Posterior vena cava (tissue), 2 donors: ENCODE measurements at regions not wholly inside any gene's neighbourhood (a gene's known extent, or its start where the extent isn't known, plus 50 kb on each side); places are given as distances from the start of the nearest gene placed in this dataset.

Experiments
- DNase-seq: peaks from one replicate; pipeline ENCODE4 v3.0.0-alpha.2; 2020; ENCODE audit warnings: low spot score
- intact Hi-C, 2 donors: fragments of 100-400 bp; cut with DNase I; formaldehyde crosslinking; loops; one replicate each; pipeline versions ENCODE4 v1.14.1 to v1.14.2; 2022 to 2023
- donor health status: DM: yes; HTN: yes; CAD: no.
- donor health status: DM: yes; HTN: yes; CAD: no.

- no peak for DNase-seq
- intact Hi-C loops: loop anchor here in 1 of 2 donors (5.0 kb wide), 1 partner anchor 1463 kb away; no protein-coding TSS in a partner anchor
Measured at GRCh38 chr16:24414534-24414933, 124.8 kb upstream of the RBBP6 start.

- intact Hi-C loops: no loop called here
- no peak for DNase-seq
Measured at GRCh38 chr16:24418733-24419132, 120.6 kb upstream of the RBBP6 start.

- DNase-seq: no peak
- intact Hi-C loops: no loop called here
Measured at GRCh38 chr16:24423312-24423711, 116.1 kb upstream of the RBBP6 start.

GRCh38 chr16:24424364-24424763, 115.0 kb upstream of the RBBP6 start:
- DNase-seq: no peak
- intact Hi-C loops: no loop called here

GRCh38 chr16:24427840-24428239, 111.5 kb upstream of the RBBP6 start:
- intact Hi-C loops: no loop called here
- DNase-seq: no peak

GRCh38 chr16:24428756-24429155, 110.6 kb upstream of the RBBP6 start:
- intact Hi-C loops: no loop called here
- DNase-seq: no peak

GRCh38 chr16:24430954-24431760, 108.2 kb upstream of the RBBP6 start:
- DNase-seq: no peak
- intact Hi-C loops: no loop called here

GRCh38 chr16:24433706-24434105, 105.7 kb upstream of the RBBP6 start:
- DNase-seq: no peak
- intact Hi-C loops: no loop called here

- intact Hi-C loops: no loop called here
- DNase-seq: no peak
Measured at GRCh38 chr16:24440306-24440705, 99.1 kb upstream of the RBBP6 start.

GRCh38 chr16:24442631-24443030, 96.7 kb upstream of the RBBP6 start:
- intact Hi-C loops: no loop called here

GRCh38 chr16:24445216-24445615, 94.2 kb upstream of the RBBP6 start:
- intact Hi-C loops: no loop called here
- no peak for DNase-seq

More at GRCh38 chr16:24442631-24443030, 96.7 kb upstream of the RBBP6 start:
- no peak for DNase-seq

- DNase-seq: no peak
Measured at GRCh38 chr16:24446189-24446588, 93.2 kb upstream of the RBBP6 start.

GRCh38 chr16:24452724-24453123, 86.6 kb upstream of the RBBP6 start:
- no peak for DNase-seq
- intact Hi-C loops: no loop called here

More at GRCh38 chr16:24446189-24446588, 93.2 kb upstream of the RBBP6 start:
- intact Hi-C loops: no loop called here

GRCh38 chr16:24463196-24463945, 76.0 kb upstream of the RBBP6 start:
- intact Hi-C loops: no loop called here
- DNase-seq: no peak

GRCh38 chr16:24471561-24472350, 67.6 kb upstream of the RBBP6 start:
- DNase-seq: no peak
- intact Hi-C loops: no loop called here

GRCh38 chr16:24477492-24477891, 61.9 kb upstream of the RBBP6 start:
- no peak for DNase-seq
- intact Hi-C loops: no loop called here

GRCh38 chr16:24478401-24478800, 61.0 kb upstream of the RBBP6 start:
- intact Hi-C loops: no loop called here

GRCh38 chr16:24482681-24483202, 56.6 kb upstream of the RBBP6 start:
- intact Hi-C loops: no loop called here
- no peak for DNase-seq

More at GRCh38 chr16:24478401-24478800, 61.0 kb upstream of the RBBP6 start:
- DNase-seq: no peak

GRCh38 chr16:24488045-24488444, 51.3 kb upstream of the RBBP6 start:
- no peak for DNase-seq
- intact Hi-C loops: no loop called here
